SHP77 (cell line): ENCODE measurements at regions not wholly inside any gene's neighbourhood (a gene's known extent, or its start where the extent isn't known, plus 50 kb on each side); places are given as distances from the start of the nearest gene placed in this dataset.

Experiments
- DNase-seq, 2 experiments: peaks; one replicate each; lab custom pipeline; 2025; lab: John Stamatoyannopoulos, UW

DNA sequence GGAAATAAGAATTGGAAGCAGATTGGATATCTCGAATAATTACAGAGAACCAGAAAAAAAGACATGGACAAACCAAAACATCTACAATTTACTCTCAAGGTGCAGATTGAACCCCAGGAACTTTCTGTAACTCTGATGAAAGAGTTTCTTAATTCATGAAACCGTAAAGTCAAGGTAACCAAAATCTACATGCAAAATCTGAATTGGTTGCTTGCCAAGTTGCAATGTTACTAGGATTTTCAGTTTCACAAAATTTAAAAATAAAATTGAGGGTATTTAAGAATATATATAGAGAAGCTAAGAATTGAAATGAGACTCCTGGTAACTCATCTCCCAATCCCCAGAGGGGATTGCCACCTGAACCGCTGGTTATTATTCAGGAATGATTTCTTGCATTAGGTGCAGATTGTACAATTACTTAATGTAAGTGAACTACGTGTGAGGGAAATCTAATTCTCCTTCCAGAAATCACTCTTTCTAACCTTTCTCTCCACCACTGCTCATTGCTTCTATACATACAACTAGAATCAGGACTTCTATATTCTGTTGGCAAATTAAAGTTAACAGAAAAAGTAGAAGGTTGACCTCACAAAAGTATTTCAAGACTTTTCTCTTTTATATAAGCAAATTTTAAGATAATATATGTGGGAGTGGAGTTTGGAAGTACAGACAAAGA, 221.5 kb upstream of the NDST4 start:
- no peak for DNase-seq

DNA sequence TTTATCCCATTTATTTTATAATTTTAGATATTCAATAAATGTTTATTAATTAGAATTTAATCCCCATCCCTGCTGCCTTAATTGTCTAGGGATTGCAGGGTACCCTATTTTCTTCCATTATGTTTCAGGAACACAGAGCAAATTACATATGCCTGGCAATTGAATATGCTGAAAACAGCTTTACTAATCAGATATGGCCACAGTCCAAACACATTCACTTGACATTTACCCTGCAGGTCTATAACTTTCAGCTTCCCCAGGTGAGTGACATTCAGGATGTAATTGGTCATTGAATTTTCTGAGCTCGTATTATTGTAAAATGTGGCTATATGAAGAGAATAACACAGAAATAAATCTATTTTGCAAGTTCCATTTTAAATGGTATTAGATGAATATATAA, 218.7 kb upstream of the NDST4 start:
- DNase-seq: no peak

DNA sequence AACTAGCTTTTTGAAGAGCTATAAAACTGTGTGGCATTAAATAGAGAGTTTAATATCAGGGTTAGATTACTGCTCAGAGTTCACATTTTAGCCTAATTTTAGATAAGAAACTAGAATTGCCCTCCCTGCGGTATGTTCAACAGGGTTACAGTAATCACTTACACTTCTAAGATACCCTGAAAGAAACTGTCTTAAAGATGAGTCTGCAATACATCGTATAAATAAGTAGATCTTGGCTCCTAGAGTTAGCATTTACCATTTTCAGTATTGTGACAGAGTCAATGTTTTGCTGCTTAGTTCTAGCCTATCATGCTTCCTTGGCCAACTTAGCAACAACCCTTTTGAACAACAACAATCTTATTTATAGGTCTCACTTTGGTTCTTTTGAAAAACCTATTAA, 217.8 kb upstream of the NDST4 start:
- DNase-seq: no peak

DNA sequence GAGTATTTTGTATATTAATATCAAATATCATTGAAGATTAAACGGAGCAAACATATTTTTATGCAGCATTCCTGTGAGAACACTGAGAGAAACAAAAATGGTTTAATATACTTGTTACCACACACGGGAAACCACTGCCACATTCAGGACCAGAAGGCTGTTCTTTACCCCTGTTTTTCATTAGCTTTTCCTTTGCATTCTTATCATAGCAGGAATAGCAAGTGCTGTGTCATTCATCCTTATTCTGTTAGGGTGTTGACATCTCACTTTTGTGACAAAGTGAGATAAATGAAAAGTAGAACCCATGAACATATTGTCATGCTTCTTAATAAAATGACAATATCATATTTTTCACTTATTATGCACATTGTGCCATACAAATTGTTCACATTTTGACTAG, 212.4 kb upstream of the NDST4 start:
- no peak for DNase-seq

DNA sequence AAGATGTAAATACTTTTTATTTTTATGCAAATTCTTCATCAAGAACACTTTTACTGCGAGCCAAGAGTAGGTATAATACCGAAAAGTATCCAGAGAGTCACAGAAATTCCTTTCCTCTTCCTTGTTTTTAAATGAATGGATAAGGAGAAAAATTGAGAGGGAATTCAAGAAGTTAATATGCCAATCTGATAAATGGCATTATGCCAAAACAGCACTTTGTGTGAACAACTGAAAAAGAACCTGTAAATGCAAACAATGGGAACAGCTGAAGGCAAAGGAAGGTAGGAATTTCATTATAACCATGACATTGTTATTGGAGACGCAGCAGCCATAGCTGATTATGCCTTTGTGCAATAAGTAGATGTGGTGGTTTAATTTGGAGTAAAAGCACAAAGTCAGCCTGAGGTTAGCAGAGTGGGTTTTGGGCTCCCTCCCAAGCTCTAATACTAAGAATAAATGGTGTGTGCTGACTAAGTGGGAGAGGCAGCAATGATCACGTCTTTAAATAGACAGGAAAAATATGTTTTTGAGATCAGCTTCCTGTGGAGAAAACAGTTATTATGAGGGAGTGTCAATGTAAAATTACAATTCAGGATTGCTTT, 209.8 kb upstream of the NDST4 start:
- peak in 1 of 2 experiments; percentile 37 for DNase-seq

DNA sequence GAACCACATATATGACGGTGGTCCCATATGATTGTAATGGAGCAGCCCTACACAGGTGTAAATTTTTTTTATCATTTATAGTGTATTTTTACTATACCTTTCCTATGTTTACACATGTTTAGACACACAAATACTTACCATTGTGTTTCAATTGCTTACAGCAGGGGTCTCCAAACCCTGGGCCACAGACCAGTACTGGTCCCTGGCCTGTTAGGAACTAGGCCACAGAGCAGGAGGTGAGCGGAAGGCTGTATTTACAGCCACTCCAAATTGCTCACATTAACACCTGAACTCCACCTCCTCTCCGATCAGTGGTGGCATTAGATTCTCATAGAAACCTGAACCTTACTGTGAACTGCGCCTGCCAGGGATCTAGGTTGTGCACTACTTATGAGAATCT, 201.8 kb upstream of the NDST4 start:
- DNase-seq: no peak

DNA sequence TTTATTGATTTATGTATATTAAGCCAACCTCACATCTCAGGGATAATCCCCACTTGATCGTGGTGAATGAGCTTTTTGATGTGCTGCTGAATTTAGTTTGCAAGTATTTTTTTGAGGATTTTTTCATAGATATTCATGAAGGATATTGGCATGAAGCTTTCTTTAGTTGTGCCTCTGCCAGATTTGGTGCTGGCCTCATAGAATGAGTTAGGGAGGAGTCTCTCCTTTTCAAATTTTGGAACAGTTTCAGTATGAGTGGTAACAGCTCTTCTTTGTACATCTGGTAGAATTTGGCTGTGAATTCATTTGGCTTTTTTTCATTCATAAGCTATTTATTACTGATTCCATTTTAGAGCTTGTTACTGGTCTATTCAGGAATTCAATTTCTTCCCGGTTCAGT, 197.2 kb upstream of the NDST4 start:
- DNase-seq: no peak

DNA sequence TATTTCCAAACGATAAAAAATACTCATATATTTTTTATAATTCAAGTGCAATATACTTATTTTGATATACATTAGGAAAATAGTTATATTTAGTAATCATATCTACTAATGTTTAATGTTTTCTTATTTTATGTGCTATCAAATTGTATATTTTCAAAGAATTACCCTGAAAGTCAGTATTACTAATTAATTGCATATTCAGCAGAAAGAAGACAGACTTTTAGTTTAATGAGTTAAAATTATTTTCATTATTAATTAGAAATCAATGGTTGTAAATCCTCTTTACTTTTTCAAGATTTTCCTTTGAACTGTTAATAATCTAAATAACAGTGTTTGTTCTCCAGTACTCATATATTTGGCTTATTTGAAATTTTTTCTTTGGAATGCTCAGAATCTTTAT, 181.3 kb upstream of the NDST4 start:
- no peak for DNase-seq

DNA sequence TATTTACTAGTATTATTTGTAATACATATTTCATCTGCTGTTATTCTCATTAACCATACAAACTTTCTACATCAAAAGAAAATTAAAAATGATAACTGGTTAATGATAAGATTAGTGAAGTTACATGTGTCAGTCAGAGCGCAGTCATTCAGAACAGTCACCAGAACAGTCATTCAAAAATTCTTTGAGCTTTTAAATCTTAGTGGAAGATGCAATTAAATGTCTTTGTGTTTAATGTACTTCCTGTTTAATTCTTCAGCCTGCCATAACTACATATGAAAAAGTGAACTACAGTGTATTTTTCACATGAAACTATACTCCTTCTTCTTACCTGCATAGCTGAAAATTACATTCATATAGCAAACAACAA, 179.7 kb upstream of the NDST4 start:
- no peak for DNase-seq

DNA sequence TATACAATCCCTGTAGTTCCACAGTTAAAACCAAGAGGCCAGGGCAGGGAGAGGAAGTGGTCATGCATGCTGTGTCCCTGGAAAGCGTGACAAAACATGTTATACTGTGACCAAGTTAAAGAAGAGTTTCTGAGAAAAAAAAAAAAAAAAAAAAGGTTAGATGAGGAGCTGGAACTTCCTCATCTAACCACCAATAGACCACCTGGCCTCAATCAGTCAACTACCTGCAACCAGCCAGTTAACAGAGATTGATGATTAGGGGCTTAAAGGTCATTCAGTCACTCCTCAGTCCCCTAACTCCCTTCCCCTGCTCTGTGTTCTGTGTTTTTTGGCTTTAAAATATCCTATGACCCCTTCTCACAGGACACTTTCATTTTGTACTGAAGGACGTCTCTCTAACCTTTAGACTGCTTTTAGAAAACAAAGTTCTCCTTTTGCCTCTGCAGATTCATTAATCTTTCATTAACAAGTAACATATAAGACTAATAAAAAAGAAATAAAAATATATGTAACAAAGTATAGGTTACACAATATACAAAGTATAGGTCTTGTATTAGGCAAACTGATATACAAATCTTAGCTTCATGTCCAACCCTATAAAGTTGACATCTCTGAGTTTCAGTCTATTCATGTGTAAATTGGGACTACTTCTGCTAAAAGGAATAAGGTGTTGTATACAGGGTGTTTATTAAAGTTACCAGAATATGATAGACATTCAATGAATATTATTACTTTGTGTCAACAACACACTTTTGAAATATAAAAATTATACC, 179.1 kb upstream of the NDST4 start:
- no peak for DNase-seq

DNA sequence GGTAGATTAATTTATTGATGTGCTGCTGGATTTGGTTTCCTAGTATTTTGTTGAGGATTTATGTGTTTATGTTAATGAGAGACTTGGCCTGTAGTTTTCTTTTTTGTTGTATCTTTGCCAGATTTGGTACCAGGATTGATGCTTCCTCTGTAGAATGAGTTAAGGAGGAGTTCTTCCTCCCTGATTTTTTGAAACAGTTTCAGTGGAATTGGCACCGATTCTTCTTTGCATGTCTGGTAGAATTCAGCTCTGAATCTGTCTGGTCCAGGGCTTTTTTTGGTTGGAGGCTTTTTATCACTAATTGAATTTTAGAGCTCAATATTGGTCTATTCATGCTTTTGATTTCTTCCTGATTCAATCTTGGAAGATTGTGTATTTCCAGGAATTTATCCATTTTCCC, 174.0 kb upstream of the NDST4 start:
- DNase-seq: no peak

DNA sequence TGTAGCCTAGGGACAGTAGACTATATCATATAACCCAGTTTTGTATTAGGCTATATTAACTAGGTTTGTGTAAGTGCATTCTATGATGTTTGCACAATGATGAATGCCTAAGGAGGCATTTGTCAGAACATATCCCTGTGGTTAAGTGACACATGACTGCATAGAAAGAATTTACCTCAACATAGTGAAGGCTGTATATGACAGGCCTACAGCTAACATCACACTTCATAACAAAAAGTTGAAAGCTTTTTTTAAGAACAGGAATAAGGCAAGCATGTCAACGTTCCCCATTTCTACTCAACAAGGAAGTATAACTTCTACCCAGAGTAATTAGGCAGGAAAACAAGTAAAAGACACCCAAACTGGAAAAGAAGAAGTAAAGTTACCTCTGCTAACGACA, 165.9 kb upstream of the NDST4 start:
- DNase-seq: no peak

DNA sequence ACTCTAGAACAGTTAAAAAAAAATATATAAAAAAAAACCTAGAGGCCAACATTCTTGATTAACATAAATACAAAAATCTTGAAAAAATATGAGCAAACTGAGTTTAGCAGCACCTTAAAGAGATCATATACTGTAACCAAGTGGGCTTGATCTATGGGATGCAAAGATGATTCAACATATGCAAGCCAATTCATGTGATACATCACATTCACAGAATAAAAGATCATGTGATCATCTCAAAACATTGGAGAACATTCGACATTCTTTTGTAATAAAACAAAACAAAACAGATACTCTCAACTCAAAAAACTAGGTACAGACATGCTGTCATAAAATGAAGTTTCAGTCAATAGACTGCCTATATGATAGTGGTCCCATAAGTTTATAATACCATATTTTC, 165.4 kb upstream of the NDST4 start:
- DNase-seq: no peak

DNA sequence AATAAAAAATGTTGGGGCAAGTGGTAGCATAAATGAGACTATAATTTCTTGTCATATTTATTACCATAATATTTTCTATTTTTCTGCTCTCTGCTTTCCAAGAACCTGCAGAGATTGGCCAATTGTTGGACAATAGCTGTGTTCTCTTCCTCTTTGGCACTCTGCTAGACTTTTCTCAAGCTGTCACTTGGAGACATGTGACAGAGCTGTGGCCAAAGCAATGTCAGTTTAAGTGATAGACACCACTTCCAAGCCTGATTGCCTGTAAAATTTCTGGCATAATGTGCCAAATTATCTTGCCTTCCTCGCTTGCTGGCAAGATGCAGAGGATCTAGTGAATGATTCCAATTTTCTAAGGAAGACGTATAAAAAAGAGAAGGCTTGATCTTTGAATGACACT, 162.2 kb upstream of the NDST4 start:
- DNase-seq: no peak

DNA sequence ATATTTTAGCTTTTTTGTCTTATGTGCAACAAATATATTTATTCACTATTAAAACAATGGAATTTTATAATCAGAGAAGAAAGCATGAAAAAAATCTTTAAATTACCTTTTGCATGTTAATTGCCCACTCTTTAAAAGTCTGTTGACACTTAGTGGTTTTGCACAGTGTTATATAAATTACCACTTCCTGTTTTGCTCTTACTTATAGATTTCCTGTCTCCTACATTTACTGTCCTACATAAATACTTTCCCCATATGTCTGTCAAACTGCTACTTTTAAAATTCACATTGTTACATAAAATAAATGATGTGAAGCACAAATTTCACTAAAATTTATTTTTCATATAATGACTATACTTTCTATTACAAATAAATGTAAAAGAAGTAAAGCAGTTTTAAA, 161.1 kb upstream of the NDST4 start:
- no peak for DNase-seq

DNA sequence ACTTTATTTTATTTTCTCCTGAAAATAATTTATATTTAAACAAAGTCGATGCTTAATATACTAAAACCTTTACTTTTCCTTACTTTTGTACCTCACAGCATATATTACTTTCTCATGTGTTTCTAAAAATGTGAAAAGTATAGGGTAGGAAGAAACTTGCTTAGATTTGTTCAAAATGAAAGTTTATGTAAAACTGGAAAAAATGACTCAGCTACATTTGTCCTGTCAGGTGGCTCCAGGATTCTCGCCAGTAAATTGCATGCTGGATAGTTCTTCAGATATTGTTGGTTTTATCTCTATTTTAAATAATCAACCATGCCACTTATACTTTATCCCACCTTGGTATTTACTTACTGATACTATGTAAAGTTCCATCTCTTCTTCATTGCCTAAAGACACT, 159.2 kb upstream of the NDST4 start:
- DNase-seq: no peak

DNA sequence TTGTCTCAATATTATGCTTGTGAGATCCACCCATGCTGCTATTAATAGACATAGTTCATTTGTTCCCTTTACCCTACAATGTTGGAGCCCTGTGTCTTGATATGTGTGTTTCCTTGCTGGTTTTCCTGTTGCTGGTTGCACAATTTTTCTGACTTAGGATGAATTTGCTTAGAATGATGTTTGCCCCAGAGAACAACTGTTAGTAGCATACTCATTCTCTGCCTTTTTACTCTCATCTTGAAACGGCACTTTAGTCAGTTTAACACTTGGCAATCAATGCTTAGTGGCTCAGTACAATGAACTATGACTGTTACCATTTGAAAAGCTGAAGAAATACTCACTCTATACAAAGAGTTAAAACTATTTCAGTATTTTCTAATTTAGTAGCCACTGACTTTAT, 158.8 kb upstream of the NDST4 start:
- no peak for DNase-seq

DNA sequence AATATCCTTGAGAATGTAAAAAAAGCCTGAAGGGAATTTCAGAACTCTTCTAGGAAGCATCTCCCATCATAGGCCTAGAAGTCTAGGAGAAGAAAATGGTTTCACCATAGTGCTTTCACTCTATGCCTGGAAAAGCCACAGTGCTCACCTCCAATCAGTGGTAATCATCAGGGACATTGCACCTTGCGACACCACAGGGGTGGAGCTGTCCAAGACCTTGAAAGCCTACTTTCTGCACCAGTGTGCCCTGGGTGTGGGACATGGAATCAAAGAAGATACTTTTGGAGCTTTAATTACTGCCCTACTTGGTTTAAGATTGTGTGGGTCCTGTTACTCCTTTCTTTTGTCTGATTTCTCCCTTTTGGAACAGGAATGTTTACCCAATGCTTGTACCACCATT, 146.8 kb upstream of the NDST4 start:
- no peak for DNase-seq

DNA sequence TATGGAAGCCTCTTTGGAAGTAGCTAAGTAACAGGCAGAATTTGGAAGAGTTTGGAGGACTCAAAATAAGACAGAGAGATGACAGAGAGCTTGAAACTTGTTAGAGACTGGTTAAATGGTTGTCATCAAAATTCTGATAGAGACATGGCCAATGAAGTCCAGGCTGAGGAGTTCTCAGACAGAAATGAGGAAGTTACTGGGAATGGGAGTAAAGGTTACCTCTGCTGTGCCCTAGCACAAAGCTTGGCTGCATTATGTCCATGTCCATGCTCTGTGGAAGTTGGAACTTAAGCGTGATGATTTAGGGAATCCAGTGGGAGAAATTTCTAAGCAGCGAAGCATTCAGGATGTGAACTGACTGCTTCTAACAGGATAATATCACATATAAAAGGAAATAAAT, 146.2 kb upstream of the NDST4 start:
- no peak for DNase-seq

DNA sequence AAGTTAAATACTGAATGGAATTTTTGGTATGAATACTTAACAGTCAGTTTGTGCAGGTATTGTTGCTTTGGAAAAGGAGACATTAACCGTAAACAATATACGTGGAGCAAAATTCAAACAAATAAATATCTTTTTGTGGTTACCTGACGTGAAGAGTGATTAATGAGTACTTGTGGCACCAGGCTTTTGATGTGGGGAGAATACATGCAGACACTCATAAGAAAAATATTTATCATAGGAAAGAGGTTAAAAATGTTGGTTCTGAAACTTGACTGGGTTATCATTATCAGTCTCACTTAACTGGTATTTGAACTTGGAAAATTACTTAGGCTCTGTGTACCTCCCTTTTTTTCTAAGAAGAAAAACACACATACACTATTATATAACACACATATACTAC, 136.4 kb upstream of the NDST4 start:
- no peak for DNase-seq

DNA sequence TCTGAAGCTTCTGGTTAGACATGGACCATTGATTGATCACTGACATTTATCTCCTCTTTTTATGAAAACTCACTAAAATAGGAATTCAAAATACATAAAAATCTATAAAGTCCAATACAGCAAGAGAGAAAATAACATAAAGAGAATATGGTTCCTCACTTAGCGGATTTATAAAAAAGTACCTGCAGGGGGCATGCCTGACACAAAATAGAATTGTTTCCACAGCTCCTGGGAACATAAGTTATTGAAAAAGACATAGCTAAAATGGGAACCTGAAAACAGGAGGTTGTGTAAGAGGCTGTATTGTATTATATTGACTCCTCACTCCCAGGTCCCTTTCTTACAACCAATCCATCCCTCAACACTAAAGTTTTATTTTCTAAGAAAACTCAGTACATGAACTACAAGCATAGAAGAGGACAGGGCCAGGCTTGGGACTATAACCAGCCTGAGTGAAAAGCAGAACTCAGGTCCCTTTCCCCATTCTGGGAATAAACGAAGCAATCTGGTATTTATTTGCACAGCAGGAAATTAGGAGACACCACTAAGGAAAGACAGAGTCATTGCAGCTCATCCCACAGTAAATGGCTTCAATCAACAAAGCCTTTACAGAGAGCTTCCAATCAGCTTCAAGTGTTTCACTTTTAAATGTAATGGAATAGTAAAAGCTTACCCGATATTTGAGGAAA, 121.1 kb upstream of the NDST4 start:
- DNase-seq: peak; percentile 28 to 35

DNA sequence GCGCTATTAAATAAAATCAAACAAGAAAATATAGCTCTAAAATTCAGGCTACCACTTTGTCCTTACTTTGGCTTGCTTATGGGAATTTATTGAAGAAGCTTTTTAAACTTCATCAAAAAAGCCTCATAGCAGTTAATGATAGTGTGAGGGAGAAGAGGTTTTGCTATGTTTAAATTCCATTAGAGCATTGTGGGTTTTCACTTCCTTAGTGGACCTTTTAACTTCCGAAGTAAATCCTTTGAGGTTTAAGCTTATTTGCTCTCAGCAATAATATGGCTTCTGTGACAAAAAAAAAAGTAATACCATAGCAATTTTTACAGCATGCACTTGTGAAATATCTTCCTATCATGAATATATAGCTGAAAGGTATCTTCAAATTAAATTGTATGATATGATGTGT, 120.2 kb upstream of the NDST4 start:
- DNase-seq: no peak

DNA sequence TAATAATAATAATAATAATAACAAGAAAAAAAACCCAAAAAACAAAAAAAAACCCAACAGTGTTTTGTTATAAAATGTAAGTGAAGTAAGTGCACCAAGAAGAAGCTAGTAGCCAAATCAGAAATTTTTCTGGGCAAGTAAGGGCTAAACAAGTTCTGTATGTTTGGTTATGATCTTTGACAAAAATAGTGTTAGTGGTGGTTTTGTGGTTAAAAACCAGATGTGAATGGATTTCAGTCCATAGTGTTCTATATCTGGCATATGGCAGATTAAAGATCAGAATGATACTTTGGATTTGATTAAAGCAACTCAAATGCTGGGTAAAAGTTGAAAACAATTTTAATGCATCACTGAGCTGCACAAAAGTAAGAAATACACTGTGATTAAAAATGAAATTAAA, 116.5 kb upstream of the NDST4 start:
- no peak for DNase-seq
